Esophagus muscularis mucosa (tissue), 3 donors: ENCODE measurements at regions not wholly inside any gene's neighbourhood (a gene's known extent, or its start where the extent isn't known, plus 50 kb on each side); places are given as distances from the start of the nearest gene placed in this dataset.

ENCODE experiments used
- EP300 ChIP-seq: sonication (generic); formaldehyde crosslinking; IDR thresholded peaks from one replicate; pipeline ENCODE4 v1.6.1; 2017; ENCODE audit warnings: antibody characterized with exemption
- TF ChIP-seq, protein P1 (sequence below), 3 experiments: fragments of 200-600 bp in 2 of 3; fragments of 450-650 bp in 1 of 3; sonication (generic) in 2 of 3; IDR thresholded peaks; one replicate each; pipeline ENCODE4 v1.5.1; 2017 to 2019; ENCODE audit warnings: antibody characterized with exemption in 3 of 3, mild to moderate bottlenecking in 2 of 3, moderate library complexity in 1 of 3

GRCh38 chr10:33818343-33818742 is 483.9 kb upstream of the NRP1 start:
- TF ChIP-seq, protein P1, sequence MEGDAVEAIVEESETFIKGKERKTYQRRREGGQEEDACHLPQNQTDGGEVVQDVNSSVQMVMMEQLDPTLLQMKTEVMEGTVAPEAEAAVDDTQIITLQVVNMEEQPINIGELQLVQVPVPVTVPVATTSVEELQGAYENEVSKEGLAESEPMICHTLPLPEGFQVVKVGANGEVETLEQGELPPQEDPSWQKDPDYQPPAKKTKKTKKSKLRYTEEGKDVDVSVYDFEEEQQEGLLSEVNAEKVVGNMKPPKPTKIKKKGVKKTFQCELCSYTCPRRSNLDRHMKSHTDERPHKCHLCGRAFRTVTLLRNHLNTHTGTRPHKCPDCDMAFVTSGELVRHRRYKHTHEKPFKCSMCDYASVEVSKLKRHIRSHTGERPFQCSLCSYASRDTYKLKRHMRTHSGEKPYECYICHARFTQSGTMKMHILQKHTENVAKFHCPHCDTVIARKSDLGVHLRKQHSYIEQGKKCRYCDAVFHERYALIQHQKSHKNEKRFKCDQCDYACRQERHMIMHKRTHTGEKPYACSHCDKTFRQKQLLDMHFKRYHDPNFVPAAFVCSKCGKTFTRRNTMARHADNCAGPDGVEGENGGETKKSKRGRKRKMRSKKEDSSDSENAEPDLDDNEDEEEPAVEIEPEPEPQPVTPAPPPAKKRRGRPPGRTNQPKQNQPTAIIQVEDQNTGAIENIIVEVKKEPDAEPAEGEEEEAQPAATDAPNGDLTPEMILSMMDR (IDR thresholded peaks at IDR 0.05): no peak
- TF ChIP-seq EP300: no peak
